Hematopoietic multipotent progenitor cell treated with erythropoietin and hydrocortisone succinate and interleukin-3 and kit ligand, for 17 days (in vitro differentiated cells): ENCODE measurements at regions not wholly inside any gene's neighbourhood (a gene's known extent, or its start where the extent isn't known, plus 50 kb on each side); places are given as distances from the start of the nearest gene placed in this dataset.

ENCODE experiments used
- DNase-seq: peaks from one replicate; pipeline ENCODE4 v3.0.0-alpha.2; 2015; ENCODE audit warnings: low spot score

DNA sequence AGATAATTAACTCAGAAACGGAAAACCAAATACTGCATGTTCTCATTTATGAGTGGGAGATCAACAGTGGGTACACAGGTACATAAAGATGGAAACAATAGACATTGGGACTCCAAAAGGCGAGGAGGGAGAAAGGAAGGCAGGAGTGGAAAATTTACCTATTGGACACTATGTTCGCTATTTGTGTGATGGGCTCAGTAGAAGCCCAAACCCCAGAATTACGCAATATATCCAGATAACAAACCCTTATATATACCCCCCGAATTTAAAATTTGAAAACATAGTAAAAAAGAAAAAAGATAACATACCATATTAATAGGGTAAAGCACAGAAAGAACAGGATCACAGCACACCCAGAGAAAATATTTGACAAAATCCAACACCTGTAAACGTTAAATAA, 1351.7 kb upstream of the FAM98A start:
- no peak for DNase-seq

DNA sequence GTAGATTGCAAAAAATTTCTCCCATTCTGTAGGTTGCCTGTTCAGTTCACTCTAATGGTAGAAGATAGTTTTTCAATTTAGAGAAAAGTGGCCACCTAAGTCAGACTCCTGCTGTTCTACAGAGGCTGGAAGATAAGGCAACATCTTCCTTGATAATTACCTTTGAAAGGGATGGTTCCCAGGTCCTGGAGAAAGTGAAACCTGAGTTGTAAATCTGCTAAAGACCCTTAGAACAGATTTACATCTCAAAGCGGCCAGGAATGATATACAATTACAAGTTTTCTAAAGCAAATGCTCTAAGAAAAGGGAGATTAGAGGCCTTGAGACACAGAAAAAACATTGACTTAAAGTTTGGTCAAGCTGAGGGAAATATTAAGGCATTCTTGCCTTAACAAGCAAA, 1350.2 kb upstream of the FAM98A start:
- DNase-seq, result no peak

DNA sequence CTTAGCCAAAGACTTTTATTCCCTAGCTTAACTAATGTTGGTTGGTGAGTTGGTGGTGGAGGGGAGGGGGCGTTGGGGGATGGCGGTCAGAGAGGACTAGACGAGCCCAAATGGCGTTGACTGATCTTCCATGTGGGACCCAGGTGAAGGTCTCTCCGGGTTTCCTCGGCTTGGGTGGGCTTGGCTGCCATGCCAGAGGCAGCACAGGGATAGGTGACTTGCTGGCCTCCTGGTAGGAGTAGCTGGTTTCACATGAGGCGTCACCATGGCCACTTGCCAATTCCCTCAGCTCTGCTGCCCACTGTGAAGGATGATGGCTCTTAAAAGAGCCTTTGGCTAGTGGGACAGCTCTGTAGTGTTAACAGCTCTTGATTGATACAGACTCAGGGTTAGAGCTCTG, 1337.0 kb upstream of the FAM98A start:
- DNase-seq, result no peak

DNA sequence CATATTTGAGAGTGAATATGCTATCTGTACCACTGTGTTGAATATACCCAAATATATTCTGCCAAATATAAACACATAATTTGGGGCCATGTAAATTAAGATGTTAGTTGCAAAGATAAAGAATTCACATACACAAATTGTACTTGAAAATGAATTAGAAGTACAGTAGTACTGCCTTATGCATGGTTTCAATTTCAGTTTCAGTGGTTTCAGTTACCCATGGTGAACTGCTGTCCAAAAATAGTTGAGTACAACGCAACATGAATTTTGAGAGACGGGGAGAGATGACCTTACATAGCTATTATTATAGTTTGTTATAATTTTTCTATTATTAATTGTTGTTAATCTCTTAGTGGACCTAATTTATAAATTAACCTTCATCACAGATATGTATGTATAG, 1313.0 kb upstream of the FAM98A start:
- DNase-seq, result no peak

DNA sequence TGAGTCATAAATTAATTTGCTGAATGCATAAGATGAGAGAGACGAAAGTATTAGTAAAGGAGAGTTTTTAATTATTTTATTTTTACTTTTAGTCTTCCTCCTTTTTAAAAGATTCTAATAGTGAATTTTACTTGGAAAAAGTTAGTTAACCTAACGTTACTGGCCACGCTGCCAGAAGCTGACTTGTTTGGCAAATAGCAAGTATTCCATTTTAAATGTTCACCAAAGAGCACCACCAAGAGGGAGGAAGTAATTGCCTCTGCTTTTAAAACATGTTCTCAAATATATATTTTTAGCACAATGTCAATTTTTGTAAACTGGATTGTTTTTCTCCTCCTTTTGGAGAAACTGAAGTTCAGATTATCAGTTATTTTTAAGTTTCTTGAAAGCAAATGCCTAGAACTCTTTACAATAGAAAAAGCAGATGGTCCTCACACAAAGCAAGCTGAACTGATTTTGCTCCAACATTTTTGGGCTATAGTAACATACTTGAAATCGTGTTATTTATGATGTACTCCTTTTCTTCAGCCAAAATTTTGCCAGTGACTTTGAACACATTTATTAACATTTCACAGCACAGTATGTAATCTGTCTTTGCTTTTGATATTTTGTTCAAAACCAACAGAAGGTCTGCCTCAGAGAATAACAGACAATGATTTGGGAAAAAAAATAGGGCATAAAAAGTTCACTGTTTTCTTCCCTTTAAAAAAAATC, 1311.0 kb upstream of the FAM98A start:
- DNase-seq, result no peak

DNA sequence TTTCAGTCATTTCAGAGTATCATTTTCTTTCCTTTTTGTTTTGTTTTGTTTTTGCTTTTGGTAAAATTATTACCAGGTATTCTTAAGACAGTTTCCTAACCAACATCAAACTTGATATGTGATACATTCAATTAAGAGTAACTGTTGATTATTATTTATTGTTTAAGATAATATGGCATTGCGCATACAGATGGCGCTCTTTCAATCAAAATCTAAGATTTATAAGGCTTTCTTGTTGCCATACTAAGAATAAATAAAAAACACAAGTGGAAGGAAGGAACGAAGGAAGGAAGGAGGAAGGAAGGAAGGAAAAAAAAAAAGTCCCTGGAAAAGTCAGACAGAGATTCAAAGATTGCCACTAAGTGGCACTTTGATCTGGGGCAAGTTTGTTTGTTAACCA, 1308.7 kb upstream of the FAM98A start:
- DNase-seq, result no peak

DNA sequence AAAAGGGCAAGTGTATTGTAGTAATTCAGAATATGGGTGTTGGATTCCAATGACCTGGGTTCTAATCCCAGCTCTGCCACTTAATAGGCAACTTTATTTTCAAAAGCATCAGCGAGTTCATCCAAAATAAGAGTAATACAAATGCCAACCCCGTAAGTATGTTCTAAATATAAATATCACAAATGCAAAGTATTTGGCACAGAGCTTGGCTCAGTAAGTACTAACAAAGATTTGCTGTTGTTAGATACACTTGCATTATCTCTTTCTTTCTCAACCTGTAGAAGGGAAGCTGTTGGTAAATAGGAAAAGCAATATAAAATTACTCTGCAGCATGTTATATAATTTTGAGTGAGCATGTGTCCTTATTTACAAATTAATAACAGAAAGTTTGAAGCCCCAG, 1302.6 kb upstream of the FAM98A start:
- no peak for DNase-seq

DNA sequence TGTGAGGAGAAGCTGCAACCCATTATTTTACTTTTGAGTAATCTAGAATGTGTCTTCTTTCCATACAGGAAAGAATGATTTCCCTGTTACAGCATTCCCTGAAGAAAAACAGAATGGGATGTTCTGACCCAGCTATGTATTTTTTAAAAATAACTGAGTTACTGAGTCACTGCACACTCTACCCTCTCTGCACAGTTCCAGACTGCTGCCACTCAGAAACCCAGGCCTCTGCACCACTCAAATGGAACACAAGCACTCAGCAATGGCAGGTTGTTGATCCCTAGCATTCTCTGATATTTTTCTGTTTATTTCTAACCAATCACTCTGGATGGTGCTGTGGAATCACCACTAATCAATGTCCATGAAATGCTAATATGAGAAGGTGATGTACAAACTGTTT, 1300.0 kb upstream of the FAM98A start:
- no peak for DNase-seq

DNA sequence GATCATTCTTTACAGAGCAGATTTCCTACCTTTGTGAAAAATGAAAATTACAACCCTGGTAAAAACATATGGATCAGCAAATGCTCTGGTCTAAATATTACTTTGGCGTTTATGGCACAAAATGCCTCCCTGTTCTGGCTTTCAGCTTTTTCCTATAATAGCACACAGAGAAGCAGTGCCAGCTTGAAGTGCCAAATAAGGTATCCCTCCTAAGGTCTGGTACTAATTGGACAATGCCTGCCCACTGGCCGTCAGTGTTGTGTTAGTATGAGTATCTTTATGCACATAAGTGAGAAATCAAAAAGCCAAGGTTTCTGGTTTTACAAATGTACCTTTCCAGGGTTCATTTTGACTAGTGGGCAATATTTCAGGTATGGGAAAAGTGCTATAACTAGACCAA, 1293.7 kb upstream of the FAM98A start:
- DNase-seq, result no peak

DNA sequence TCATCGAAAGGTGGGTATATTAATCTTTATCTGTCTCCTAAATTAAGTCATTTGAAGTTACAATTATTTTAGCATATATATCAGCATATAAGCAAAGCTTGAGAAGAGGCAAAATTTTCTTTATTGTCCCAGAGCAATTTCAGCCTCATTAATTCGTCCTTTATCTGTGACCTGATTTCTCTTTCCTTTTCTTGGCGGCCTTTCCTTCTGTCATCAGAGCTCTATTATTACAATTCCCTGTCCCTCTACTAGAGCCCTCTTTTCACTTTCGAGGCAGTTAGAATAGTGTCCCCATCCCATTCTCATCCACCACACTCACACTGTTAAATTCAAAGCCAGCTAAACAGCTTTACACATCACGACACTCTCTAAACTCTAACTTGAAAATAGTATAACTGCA, 1293.2 kb upstream of the FAM98A start:
- DNase-seq, result no peak

DNA sequence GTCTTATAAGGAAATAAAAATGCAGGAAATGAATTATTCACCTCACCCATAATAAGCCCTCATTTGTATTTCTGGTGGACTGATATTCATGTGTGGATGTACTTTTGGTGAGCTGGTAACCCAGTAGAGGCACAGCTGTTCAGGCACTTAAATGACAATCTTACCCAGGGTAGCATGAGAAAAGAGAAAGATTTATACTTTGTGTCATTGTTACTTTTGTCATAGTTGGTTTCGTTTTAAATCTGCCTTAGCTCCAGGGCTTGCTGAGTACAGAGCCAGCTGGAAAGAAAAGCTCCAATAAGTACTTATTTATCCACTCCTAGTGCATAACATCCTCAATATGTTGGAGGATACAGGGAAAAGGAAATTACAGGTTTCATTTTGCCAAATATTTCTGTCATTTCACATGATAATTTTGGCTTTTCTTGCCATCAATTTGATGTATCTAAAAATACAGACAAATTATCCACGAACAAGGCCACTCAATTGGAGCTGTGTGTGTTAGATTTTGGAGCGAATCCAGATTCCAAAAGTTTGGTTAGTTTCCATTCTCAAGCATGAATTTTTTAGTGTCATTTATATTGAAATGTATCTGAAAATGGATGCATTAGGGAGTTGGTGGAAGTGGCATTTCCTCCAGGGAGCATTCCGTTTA, 1276.1 kb upstream of the FAM98A start:
- no peak for DNase-seq

DNA sequence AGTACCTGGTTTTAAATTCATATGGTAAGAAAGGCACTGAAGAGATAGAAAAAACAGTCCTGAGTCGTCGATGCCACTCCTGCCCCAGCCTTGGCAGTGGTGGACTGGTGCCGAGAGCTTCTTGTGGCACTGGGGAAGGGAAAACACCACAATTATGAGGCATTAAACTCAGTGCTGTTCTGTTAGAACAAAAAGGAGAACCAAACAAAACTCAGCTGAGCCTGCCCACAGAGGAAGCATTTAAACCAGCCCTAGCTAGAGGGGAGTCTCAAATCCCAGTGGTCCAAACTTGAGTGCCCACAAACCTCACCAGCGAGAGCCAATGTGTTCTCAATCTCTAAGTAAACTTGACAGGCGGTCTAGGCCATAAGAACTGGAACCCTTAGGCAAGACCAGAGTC, 1254.5 kb upstream of the FAM98A start:
- no peak for DNase-seq

DNA sequence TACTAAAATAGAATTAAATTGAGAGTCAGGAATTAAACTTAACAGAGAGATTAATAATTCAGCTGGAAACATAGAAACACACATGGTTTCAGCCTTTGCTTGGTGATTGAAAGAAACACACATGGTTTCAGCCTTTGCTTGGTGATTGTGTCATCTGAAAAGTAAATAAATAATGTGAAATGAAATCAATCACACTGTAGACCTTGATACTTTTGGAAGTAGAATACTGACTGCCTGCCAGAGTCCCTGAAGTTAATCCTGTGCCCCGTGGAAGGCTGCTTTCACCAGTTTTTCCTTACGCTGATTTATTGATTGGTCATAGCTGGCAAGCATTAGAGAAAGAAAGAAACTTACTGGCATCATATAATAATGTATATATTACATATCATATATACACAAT, 1252.7 kb upstream of the FAM98A start:
- DNase-seq, result no peak

DNA sequence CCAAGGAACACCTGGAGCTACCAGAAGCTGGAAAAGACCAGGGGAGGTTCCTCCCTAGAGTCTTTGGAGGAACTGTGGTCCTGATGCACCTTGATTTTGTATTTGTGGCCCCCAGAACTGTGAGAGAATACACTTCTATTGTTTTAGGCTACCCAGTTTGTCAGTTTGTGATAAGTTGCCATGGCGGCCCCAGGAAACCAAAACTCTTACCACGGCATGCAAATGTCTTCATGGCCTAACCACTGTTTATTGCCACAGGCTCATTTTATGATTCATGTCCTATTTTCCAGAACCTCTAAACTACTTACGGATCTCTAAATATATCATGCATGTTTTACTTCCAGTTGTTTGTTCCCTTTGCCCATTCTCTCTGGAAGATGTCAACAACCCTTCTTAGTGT, 1250.7 kb upstream of the FAM98A start:
- no peak for DNase-seq

DNA sequence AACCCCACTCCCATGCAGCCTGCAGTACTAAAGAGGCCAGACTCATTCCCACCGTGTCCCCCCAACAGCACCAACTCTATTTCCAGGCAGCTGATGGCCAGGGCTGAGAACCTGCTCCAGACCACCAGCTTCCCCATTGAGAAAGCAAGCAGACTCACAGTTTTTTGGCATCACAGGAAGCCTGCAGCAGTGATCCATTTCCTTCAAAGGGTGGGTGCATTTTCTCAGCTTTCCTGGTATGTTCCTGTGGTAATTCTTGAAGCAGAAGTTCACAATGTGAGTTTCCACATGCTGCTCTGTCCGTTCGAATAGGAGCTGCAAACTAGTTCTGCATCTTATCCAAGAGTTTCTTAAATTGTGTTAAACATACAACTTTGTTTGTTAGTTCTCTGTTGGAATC, 1249.6 kb upstream of the FAM98A start:
- DNase-seq, result no peak

DNA sequence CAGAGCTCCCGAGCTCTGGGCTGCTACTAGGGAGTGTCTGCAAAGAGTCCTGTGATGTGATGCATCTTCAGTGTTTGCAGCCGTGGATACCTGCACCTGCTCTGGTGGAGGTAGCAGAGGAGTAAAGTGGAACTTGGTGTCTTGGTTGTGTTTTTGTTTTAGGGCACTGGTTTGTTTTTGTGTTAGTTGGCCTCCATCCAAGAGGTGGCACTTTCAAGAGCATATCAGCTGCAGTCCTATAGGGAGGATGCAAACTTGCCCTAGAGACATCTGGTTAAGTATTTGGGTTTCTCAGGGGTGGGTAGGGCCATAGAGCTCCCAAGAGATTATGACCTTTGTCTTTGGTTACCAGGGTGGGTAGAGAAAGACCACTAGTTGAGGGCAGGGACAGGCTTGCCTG, 1249.0 kb upstream of the FAM98A start:
- DNase-seq, result no peak

DNA sequence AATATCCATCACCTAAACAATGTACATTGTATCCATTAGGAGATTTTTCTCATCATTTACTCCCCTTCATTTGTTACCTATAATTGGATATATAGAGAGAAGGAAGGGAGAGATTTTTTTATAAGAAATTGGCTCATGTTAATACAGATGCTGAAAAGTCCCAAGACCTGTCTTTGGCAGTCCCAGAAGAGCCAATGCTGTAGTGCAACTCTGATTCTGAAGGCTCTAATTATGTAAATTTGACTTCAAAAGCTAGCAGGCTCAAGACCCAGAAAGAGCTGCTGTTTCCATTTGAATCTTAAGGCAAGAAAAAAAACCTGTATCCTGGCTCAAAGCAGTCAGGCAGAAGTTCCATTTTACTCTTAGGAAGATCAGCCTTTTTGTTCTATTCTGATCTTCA, 1245.5 kb upstream of the FAM98A start:
- no peak for DNase-seq

DNA sequence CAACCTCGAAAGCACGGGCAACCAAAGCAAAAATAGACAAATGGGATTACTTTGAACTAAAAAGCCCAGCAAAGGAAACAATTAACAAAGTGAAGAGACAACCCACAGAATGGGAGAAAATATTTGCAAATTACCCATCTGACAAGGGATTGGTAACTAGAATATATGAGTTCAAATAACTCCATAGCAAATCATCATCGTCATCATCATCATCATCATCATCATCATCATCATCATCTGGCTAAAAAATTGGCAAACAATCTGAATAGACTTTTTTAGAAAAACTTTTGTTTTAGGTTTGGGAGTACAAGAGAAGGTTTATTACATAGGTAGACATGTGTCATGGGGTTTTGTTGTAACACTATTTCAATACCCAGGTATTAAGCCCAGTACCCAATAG, 1239.3 kb upstream of the FAM98A start:
- no peak for DNase-seq

DNA sequence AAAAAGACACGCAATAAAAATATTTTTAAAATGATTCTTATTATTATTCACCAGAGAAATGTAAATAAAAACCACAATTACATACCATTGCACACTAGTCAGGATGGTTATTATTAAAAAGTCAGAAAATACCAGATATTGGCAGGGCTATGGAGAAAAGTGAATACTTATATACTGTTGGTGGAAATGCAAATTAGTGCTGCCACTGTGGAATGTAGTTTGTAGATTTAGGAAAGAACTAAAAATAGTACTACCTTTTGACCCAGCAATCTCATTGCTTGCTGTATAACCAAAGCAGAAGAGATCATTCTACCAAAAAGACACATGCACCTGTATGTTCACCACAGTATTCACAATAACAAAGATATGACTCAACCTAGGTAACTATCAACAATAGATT, 1237.3 kb upstream of the FAM98A start:
- DNase-seq, result no peak

DNA sequence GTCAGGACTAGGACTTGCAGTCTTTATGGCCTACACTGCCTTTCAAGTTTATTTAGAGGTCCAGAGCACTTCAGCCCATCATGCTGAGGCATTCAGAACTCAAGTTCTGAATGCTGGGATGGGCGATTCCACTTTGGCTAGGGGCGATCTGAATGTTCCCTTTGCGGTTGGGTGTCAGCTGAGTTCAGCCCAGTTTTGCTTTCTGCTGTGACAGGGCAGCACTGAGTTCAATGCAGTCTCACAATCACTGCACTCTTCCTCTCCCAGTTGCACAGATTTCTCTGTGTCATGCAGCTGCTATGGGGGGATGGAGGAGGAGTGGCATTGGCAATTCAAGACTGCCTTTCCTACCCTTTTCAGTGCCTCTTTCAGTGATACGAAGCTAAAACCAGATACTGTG, 1232.0 kb upstream of the FAM98A start:
- DNase-seq, result no peak

DNA sequence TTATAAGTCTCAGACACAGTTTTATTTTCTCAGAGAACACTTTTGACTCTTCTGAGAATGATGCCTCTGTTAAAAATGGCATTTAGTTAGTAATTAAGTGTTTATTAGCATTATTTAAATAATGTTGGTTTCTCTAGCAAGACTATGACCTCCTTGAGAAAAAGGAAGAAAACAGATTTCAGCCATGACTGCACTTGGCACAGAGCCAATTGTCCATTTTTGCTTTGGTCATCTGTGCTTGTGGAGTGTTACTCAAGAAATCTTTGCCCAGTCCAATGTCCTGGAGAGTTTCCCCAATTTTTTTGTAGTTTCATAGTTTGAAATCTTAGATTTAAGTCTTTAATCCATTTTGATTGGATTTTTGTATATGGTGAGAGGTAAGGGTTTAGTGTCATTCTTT, 1229.4 kb upstream of the FAM98A start:
- no peak for DNase-seq

DNA sequence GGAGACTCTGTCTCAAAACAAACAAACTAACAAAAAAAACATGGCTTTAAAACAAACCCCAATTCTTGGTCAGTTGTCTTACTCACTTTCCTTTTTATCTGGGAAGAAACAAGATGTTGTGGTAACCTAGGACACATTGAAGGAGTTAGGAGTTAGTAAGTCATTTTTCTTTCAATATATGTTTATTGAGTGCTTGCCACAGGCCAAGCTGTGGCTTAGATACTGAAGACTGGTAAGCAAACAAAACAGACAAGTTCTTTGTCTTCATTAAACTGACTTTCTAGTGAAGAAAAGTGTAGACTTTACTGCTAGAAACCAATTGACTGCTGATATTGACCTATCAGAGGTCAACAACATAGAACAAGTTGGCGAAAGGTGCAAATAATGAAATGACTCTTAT, 1228.3 kb upstream of the FAM98A start:
- DNase-seq, result no peak

DNA sequence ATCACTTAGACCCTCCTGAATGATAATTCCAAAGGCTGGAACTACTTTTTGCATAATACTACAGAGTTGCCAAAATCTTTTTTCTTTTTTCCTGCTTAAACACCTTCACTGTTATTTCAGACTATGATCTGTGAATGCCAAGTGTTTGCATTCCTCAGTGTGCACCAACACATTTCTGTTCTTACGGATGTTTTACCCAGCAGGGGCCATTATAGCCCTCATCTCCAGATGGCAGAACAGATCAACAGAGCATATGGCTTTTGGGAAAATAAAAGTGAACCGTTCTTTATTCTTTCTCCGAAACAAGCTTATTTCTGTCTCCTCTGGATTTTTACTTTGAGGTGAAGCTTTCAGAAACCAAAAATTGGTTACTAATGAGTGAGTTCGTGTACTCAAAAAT, 1226.6 kb upstream of the FAM98A start:
- no peak for DNase-seq

DNA sequence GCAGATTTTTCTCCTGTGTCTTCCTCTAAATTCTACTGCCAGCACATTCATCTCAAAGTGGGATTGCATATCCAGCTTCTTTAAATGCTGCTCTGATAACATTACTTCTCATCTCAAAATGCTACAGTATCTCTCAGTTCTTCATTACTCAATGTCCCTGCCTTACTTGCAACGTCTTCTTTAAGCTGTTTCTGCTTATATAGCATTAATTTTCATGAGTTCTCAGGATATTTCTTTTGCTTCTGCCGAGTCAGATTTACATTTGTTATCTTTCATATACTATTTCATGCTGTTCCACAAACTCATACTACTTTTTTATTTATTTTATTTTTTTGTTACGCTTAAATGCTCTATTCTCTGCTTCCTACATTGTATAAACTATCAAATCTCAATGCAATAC, 1223.5 kb upstream of the FAM98A start:
- no peak for DNase-seq
